Gastrocnemius medialis (tissue), 4 donors: ENCODE measurements at regions not wholly inside any gene's neighbourhood (a gene's known extent, or its start where the extent isn't known, plus 50 kb on each side); places are given as distances from the start of the nearest gene placed in this dataset.

Experiments
- POLR2A ChIP-seq, 2 donors: fragments of 450-650 bp; IDR thresholded peaks; one replicate each; pipeline ENCODE4 v1.6.1; 2017; ENCODE audit warnings: antibody characterized with exemption in 2 of 2, mild to moderate bottlenecking in 2 of 2, moderate library complexity in 2 of 2
- TF ChIP-seq, protein P1 (sequence below), 5 experiments: fragments of 450-650 bp in 3 of 5; fragments of 200-600 bp in 2 of 5; sonication (generic) in 2 of 5; IDR thresholded peaks in 4 of 5; conservative IDR thresholded peaks in 1 of 5; 1 replicate in 4 of 5; 2 replicates in 1 of 5; pipeline ENCODE4 v1.5.1; 2016 to 2019; ENCODE audit warnings: antibody characterized with exemption in 5 of 5, mild to moderate bottlenecking in 3 of 5, moderate library complexity in 3 of 5

DNA sequence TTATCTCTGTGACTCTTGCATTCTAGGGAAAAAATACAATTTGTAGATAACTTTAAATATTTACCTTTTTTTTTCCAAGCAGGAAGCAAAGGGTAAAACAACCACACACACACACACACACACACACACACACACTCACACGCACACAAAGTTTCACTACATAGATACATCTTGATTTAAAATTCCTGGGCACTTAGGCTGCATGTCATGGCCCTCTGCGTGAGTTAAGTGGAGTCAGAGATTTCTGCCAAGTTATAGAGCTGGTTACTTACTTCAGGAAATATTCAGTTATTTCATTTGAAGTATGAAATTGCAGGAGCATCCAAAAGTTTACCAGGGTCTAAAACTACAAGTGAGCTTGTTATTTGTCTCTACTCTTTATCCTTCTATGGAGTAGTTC is 612.0 kb downstream of the IRS1 start:
- no peak for TF ChIP-seq POLR2A (IDR thresholded peaks at IDR 0.05)
- TF ChIP-seq, protein P1, sequence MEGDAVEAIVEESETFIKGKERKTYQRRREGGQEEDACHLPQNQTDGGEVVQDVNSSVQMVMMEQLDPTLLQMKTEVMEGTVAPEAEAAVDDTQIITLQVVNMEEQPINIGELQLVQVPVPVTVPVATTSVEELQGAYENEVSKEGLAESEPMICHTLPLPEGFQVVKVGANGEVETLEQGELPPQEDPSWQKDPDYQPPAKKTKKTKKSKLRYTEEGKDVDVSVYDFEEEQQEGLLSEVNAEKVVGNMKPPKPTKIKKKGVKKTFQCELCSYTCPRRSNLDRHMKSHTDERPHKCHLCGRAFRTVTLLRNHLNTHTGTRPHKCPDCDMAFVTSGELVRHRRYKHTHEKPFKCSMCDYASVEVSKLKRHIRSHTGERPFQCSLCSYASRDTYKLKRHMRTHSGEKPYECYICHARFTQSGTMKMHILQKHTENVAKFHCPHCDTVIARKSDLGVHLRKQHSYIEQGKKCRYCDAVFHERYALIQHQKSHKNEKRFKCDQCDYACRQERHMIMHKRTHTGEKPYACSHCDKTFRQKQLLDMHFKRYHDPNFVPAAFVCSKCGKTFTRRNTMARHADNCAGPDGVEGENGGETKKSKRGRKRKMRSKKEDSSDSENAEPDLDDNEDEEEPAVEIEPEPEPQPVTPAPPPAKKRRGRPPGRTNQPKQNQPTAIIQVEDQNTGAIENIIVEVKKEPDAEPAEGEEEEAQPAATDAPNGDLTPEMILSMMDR (IDR thresholded peaks at IDR 0.05 in 4 of 5, conservative IDR thresholded peaks at IDR 0.05 in 1 of 5): no peak
